Erythroblast (primary cell): ENCODE measurements at regions not wholly inside any gene's neighbourhood (a gene's known extent, or its start where the extent isn't known, plus 50 kb on each side); places are given as distances from the start of the nearest gene placed in this dataset.

ENCODE experiments used
- GATA1 ChIP-seq: IDR thresholded peaks from 2 replicates; pipeline ENCODE4 v1.6.1; 2011; ENCODE audit warnings: low read depth, mild to moderate bottlenecking, control low read depth, low read length, moderate library complexity
- POLR2A ChIP-seq: IDR thresholded peaks from 2 replicates; pipeline ENCODE4 v1.6.1; 2011; ENCODE audit warnings: mild to moderate bottlenecking, low read length

- no peak for TF ChIP-seq POLR2A
- no peak for TF ChIP-seq GATA1
These were observed 56.9 kb upstream of the DPH6 start for GRCh38 chr15:35602836-35603235.
